T-cell (primary cell): ENCODE measurements at regions not wholly inside any gene's neighbourhood (a gene's known extent, or its start where the extent isn't known, plus 50 kb on each side); places are given as distances from the start of the nearest gene placed in this dataset.

Source experiments
- ATAC-seq, 4 experiments: fragments of 200-7000 bp in 3 of 4; fragments of 150-1000 bp in 1 of 4; cut with Tn5 transposase; replicated peaks in 1 of 4; 1 replicate in 3 of 4; 2 replicates in 1 of 4; pipeline ENCODE4 v1.10.0; 2021; ENCODE audit warnings: moderate library complexity in 3 of 4, mild to moderate bottlenecking in 2 of 4, moderate number of reproducible peaks in 1 of 4
- CTCF ChIA-PET, 2 donors: fragments of 300-600 bp; sonication (Branson Sonifier 250); formaldehyde crosslinking; loops; one replicate each; lab custom pipeline; 2022; ENCODE audit warnings: antibody characterized with exemption in 2 of 2; lab: Charles Lee
- POLR2A ChIA-PET, 2 donors: fragments of 300-600 bp; sonication (Branson Sonifier 250); formaldehyde crosslinking; loops; one replicate each; lab custom pipeline; 2022; ENCODE audit warnings: antibody characterized with exemption in 2 of 2; lab: Charles Lee
- DNase-seq, 35 experiments: peaks; one replicate each; pipeline versions ENCODE4 v3.0.0 to v3.0.0-alpha.2; 2013 to 2023
- H3K27ac ChIP-seq: one replicate; pipeline ENCODE4 v1.5.1; 2013; ENCODE audit warnings: low read length
- H3K27me3 ChIP-seq, 2 experiments: replicated peaks in 1 of 2; 1 replicate in 1 of 2; 2 replicates in 1 of 2; pipeline versions ENCODE4 v1.6.1 to v1.7.0; 2013; ENCODE audit warnings: low read length in 1 of 2, mixed read lengths in 1 of 2; ENCODE audit not compliant: control insufficient read depth in 2 of 2, insufficient read depth in 2 of 2; ENCODE audit errors: extremely low read depth in 1 of 2
- H3K36me3 ChIP-seq, 2 donors: 1 replicate in 1 of 2; 2 replicates in 1 of 2; pipeline versions ENCODE4 v1.6.1 to v1.7.0; 2013; ENCODE audit warnings: low read length in 1 of 2; ENCODE audit not compliant: control insufficient read depth in 2 of 2, insufficient read depth in 1 of 2; ENCODE audit errors: extremely low read depth in 1 of 2
- H3K4me1 ChIP-seq, 2 experiments: 1 replicate in 1 of 2; 2 replicates in 1 of 2; pipeline versions ENCODE4 v1.6.1 to v1.7.0; 2013; ENCODE audit warnings: low read length in 2 of 2, mixed read lengths in 1 of 2; ENCODE audit not compliant: insufficient read depth in 2 of 2, control insufficient read depth in 1 of 2; ENCODE audit errors: extremely low read depth in 1 of 2
- H3K4me3 ChIP-seq, 2 donors: 1 replicate in 1 of 2; 2 replicates in 1 of 2; pipeline versions ENCODE4 v1.5.1 to v1.7.0; 2013; ENCODE audit warnings: mild to moderate bottlenecking in 2 of 2, low read length in 1 of 2, moderate library complexity in 1 of 2; ENCODE audit not compliant: control insufficient read depth in 1 of 2; ENCODE audit errors: extremely low read depth in 1 of 2
- H3K9me3 ChIP-seq: 2 replicates; pipeline ENCODE4 v1.7.0; 2013
- H3K27ac Mint-ChIP-seq, 2 donors: one replicate each; pipeline ENCODE4 v1.8.0; 2020 to 2021; ENCODE audit warnings: mild to moderate bottlenecking in 2 of 2, mixed read lengths in 2 of 2
- H3K27me3 Mint-ChIP-seq, 2 donors: one replicate each; pipeline ENCODE4 v1.8.0; 2021 to 2022; ENCODE audit warnings: mixed read lengths in 2 of 2
- H3K36me3 Mint-ChIP-seq: one replicate; pipeline ENCODE4 v1.8.0; 2021; ENCODE audit warnings: mixed read lengths
- H3K4me1 Mint-ChIP-seq, 3 donors: one replicate each; pipeline ENCODE4 v1.8.0; 2020 to 2022; ENCODE audit warnings: mixed read lengths in 3 of 3, mild to moderate bottlenecking in 1 of 3
- H3K4me3 Mint-ChIP-seq, 3 donors: one replicate each; pipeline ENCODE4 v1.8.0; 2020 to 2022; ENCODE audit warnings: mild to moderate bottlenecking in 3 of 3, mixed read lengths in 3 of 3, moderate library complexity in 3 of 3
- H3K9me3 Mint-ChIP-seq, 3 donors: one replicate each; pipeline ENCODE4 v1.8.0; 2020 to 2022; ENCODE audit warnings: mixed read lengths in 3 of 3
- WGBS: methylation state at CpG from one replicate; pipeline ENCODE4 v1.1.5; 2013; ENCODE audit warnings: missing lambda C conversion rate; ENCODE audit not compliant: insufficient coverage; 5-methylcytosine and 5-hydroxymethylcytosine counted together

GRCh38 chr1:79737193-79737592, 730.7 kb upstream of the ADGRL4 start:
- H3K27ac Mint-ChIP-seq: no peak overlapping the region
- CTCF ChIA-PET: no interaction called here
- DNase-seq: no peak
- ATAC-seq: no peak
- H3K4me3 Mint-ChIP-seq: no peak overlapping the region
- H3K27ac ChIP-seq: no peak overlapping the region
- no peaks in the 10 kb centered on the region for H3K36me3 Mint-ChIP-seq
- POLR2A ChIA-PET: no interaction called here
- H3K4me1 Mint-ChIP-seq: no peaks in the 10 kb centered on the region
- peaks cover 7 to 9% (median 8%) of the 10 kb centered on the region in 3 donors for H3K9me3 Mint-ChIP-seq
- no CpG with 5 or more reads among the region's 1 CpG for WGBS
- no peaks in the 10 kb centered on the region for H3K36me3 ChIP-seq
- H3K27me3 Mint-ChIP-seq: no peaks in the 10 kb centered on the region
- H3K9me3 ChIP-seq: no peaks in the 10 kb centered on the region
- no peaks in the 10 kb centered on the region for H3K4me1 ChIP-seq
- no peak overlapping the region for H3K4me3 ChIP-seq
- no peaks in the 10 kb centered on the region for H3K27me3 ChIP-seq

GRCh38 chr1:79732950-79733349, 726.4 kb upstream of the ADGRL4 start:
- CTCF ChIA-PET: no interaction called here

GRCh38 chr1:79726911-79727310, 720.4 kb upstream of the ADGRL4 start:
- no peak overlapping the region for H3K4me3 ChIP-seq
- no peak overlapping the region for H3K27ac ChIP-seq
- no peaks in the 10 kb centered on the region for H3K27me3 Mint-ChIP-seq
- ATAC-seq (no peak), DNase-seq (no peak)
- H3K36me3 ChIP-seq: no peaks in the 10 kb centered on the region
- WGBS: no CpG with 5 or more reads among the region's 2 CpGs
- no peaks in the 10 kb centered on the region for H3K36me3 Mint-ChIP-seq
- H3K9me3 ChIP-seq: no peaks in the 10 kb centered on the region
- no peaks in the 10 kb centered on the region for H3K27me3 ChIP-seq
- no peaks in the 10 kb centered on the region for H3K4me1 Mint-ChIP-seq
- H3K4me1 ChIP-seq: no peaks in the 10 kb centered on the region
- H3K9me3 Mint-ChIP-seq: peaks cover 5 to 8% (median 7%) of the 10 kb centered on the region in 3 donors
- CTCF ChIA-PET: no interaction called here
- H3K4me3 Mint-ChIP-seq: no peak overlapping the region
- POLR2A ChIA-PET: no interaction called here
- no peak overlapping the region for H3K27ac Mint-ChIP-seq

More at GRCh38 chr1:79732950-79733349, 726.4 kb upstream of the ADGRL4 start:
- Histone ChIP-seq H3K36me3 (no peaks in the 10 kb centered on the region), H3K4me1 (no peaks in the 10 kb centered on the region), H3K4me3 (no peak overlapping the region), H3K27ac (no peak overlapping the region), H3K9me3 (no peaks in the 10 kb centered on the region), H3K27me3 (no peaks in the 10 kb centered on the region)
- no peak for DNase-seq
- ATAC-seq: no peak
- Mint-ChIP-seq H3K36me3 (no peaks in the 10 kb centered on the region), H3K4me1 (no peaks in the 10 kb centered on the region), H3K27ac (no peak overlapping the region), H3K9me3 (peaks cover 9 to 16% (median 12%) of the 10 kb centered on the region in 3 donors), H3K4me3 (no peak overlapping the region), H3K27me3 (no peaks in the 10 kb centered on the region)
- POLR2A ChIA-PET: no interaction called here

GRCh38 chr1:79726321-79726720, 719.8 kb upstream of the ADGRL4 start:
- H3K9me3 ChIP-seq: no peaks in the 10 kb centered on the region
- CTCF ChIA-PET: no interaction called here
- H3K9me3 Mint-ChIP-seq: peaks cover 5 to 8% (median 7%) of the 10 kb centered on the region in 3 donors
- no peak overlapping the region for H3K4me3 Mint-ChIP-seq
- no peak overlapping the region for H3K4me3 ChIP-seq
- POLR2A ChIA-PET: no interaction called here
- H3K36me3 Mint-ChIP-seq: no peaks in the 10 kb centered on the region
- DNase-seq: no peak
- no peaks in the 10 kb centered on the region for H3K4me1 ChIP-seq
- H3K27me3 ChIP-seq: no peaks in the 10 kb centered on the region
- WGBS: 90% methylated on average over 1 of the region's 2 CpGs
- no peak for ATAC-seq
- H3K36me3 ChIP-seq: no peaks in the 10 kb centered on the region
- H3K27me3 Mint-ChIP-seq: no peaks in the 10 kb centered on the region
- no peaks in the 10 kb centered on the region for H3K4me1 Mint-ChIP-seq
- H3K27ac ChIP-seq: no peak overlapping the region
- no peak overlapping the region for H3K27ac Mint-ChIP-seq

GRCh38 chr1:79716447-79716846, 709.9 kb upstream of the ADGRL4 start:
- Histone ChIP-seq H3K9me3 (no peaks in the 10 kb centered on the region), H3K27me3 (no peaks in the 10 kb centered on the region), H3K4me3 (no peak overlapping the region), H3K27ac (no peak overlapping the region), H3K4me1 (no peaks in the 10 kb centered on the region), H3K36me3 (no peaks in the 10 kb centered on the region)
- Mint-ChIP-seq H3K4me1 (no peaks in the 10 kb centered on the region), H3K4me3 (no peak overlapping the region), H3K9me3 (peaks cover 14 to 38% (median 16%) of the 10 kb centered on the region in 3 donors), H3K36me3 (no peaks in the 10 kb centered on the region), H3K27me3 (no peaks in the 10 kb centered on the region), H3K27ac (no peak overlapping the region)
- DNase-seq: no peak
- ATAC-seq: no peak
- ChIA-PET POLR2A (no interaction called here), CTCF (no interaction called here)

GRCh38 chr1:79714664-79715063, 708.1 kb upstream of the ADGRL4 start:
- H3K9me3 Mint-ChIP-seq: peaks cover 9 to 31% (median 11%) of the 10 kb centered on the region in 3 donors
- H3K27ac ChIP-seq: no peak overlapping the region
- no peaks in the 10 kb centered on the region for H3K4me1 Mint-ChIP-seq
- H3K9me3 ChIP-seq: no peaks in the 10 kb centered on the region
- DNase-seq: no peak
- H3K4me1 ChIP-seq: no peaks in the 10 kb centered on the region
- CTCF ChIA-PET: no interaction called here
- no peak overlapping the region for H3K27ac Mint-ChIP-seq
- no peaks in the 10 kb centered on the region for H3K36me3 Mint-ChIP-seq
- H3K4me3 ChIP-seq: no peak overlapping the region
- no peak overlapping the region for H3K4me3 Mint-ChIP-seq
- H3K27me3 ChIP-seq: no peaks in the 10 kb centered on the region
- no peaks in the 10 kb centered on the region for H3K27me3 Mint-ChIP-seq
- H3K36me3 ChIP-seq: no peaks in the 10 kb centered on the region
- POLR2A ChIA-PET: no interaction called here
- ATAC-seq: no peak

GRCh38 chr1:79711001-79711431, 704.5 kb upstream of the ADGRL4 start:
- H3K27me3 ChIP-seq: no peaks in the 10 kb centered on the region
- no peak overlapping the region for H3K27ac Mint-ChIP-seq
- H3K4me1 Mint-ChIP-seq: no peaks in the 10 kb centered on the region
- WGBS: no CpG with 5 or more reads among the region's 3 CpGs
- ChIA-PET POLR2A (no interaction called here), CTCF (no interaction called here)
- peaks cover 2 to 18% (median 3%) of the 10 kb centered on the region in 3 donors for H3K9me3 Mint-ChIP-seq
- ATAC-seq (no peak), DNase-seq (no peak)
- H3K27me3 Mint-ChIP-seq: no peaks in the 10 kb centered on the region
- H3K4me3 Mint-ChIP-seq: no peak overlapping the region
- no peak overlapping the region for H3K4me3 ChIP-seq
- no peaks in the 10 kb centered on the region for H3K9me3 ChIP-seq
- no peaks in the 10 kb centered on the region for H3K36me3 Mint-ChIP-seq
- H3K27ac ChIP-seq: no peak overlapping the region
- H3K36me3 ChIP-seq: no peaks in the 10 kb centered on the region
- no peaks in the 10 kb centered on the region for H3K4me1 ChIP-seq
